ENCODE measurements at regions not wholly inside any gene's neighbourhood (a gene's known extent, or its start where the extent isn't known, plus 50 kb on each side); places are given as distances from the start of the nearest gene placed in this dataset.
"Not testable (repeated sequence)": the region's sequence is repeated elsewhere in the genome, so short reads cannot be mapped to it uniquely, and the experiment has no call there.

GRCh38 chr5:60517094-60517694, 182.8 kb downstream of the DEPDC1B start:
- no peak for DNase-seq

GRCh38 chr5:60516688-60517087, 183.3 kb downstream of the DEPDC1B start:
- DNase-seq: no peak

GRCh38 chr5:60514152-60514551, 185.8 kb downstream of the DEPDC1B start:
- no peak for DNase-seq

- DNase-seq: no peak
Observed at GRCh38 chr5:60512117-60512516, 187.8 kb downstream of the DEPDC1B start.

- DNase-seq: no peak
Observed at GRCh38 chr5:60510663-60511062, 189.3 kb downstream of the DEPDC1B start.

- DNase-seq: no peak
Observed at GRCh38 chr5:60510049-60510448, 189.9 kb downstream of the DEPDC1B start.

GRCh38 chr5:60509519-60509918, 190.4 kb downstream of the DEPDC1B start:
- DNase-seq: no peak

GRCh38 chr5:60507687-60508086, 192.3 kb downstream of the DEPDC1B start:
- DNase-seq: no peak

GRCh38 chr5:60505373-60506171, 194.4 kb downstream of the DEPDC1B start:
- DNase-seq: no peak

- no peak for DNase-seq
Observed at GRCh38 chr5:60504342-60504741, 195.6 kb downstream of the DEPDC1B start.

- no peak for DNase-seq
Observed at GRCh38 chr5:60503771-60504170, 196.2 kb downstream of the DEPDC1B start.

- DNase-seq: no peak
Observed at GRCh38 chr5:60497706-60498500, 202.1 kb downstream of the DEPDC1B start.

GRCh38 chr5:60495644-60496520, 204.1 kb downstream of the DEPDC1B start:
- DNase-seq: no peak

GRCh38 chr5:60494635-60495034, 205.3 kb downstream of the DEPDC1B start:
- DNase-seq: no peak

- no peak for DNase-seq
Observed at GRCh38 chr5:60494144-60494543, 205.8 kb downstream of the DEPDC1B start.

- no peak for DNase-seq
Observed at GRCh38 chr5:60493372-60493771, 206.6 kb downstream of the DEPDC1B start.

GRCh38 chr5:60492958-60493357, 207.0 kb downstream of the DEPDC1B start:
- DNase-seq: no peak

GRCh38 chr5:60492358-60492757, 207.6 kb downstream of the DEPDC1B start:
- not testable (repeated sequence) for DNase-seq

GRCh38 chr5:60490597-60491166, 209.3 kb downstream of the DEPDC1B start:
- no peak for DNase-seq

GRCh38 chr5:60489856-60490255, 210.1 kb downstream of the DEPDC1B start:
- no peak for DNase-seq

- DNase-seq: no peak
Observed at GRCh38 chr5:60489377-60489776, 210.6 kb downstream of the DEPDC1B start.

- DNase-seq: no peak
Observed at GRCh38 chr5:60488466-60489130, 211.4 kb downstream of the DEPDC1B start.

Measured in GOT3 (cell line).